ENCODE measurements at regions not wholly inside any gene's neighbourhood (a gene's known extent, or its start where the extent isn't known, plus 50 kb on each side); places are given as distances from the start of the nearest gene placed in this dataset.

DNA sequence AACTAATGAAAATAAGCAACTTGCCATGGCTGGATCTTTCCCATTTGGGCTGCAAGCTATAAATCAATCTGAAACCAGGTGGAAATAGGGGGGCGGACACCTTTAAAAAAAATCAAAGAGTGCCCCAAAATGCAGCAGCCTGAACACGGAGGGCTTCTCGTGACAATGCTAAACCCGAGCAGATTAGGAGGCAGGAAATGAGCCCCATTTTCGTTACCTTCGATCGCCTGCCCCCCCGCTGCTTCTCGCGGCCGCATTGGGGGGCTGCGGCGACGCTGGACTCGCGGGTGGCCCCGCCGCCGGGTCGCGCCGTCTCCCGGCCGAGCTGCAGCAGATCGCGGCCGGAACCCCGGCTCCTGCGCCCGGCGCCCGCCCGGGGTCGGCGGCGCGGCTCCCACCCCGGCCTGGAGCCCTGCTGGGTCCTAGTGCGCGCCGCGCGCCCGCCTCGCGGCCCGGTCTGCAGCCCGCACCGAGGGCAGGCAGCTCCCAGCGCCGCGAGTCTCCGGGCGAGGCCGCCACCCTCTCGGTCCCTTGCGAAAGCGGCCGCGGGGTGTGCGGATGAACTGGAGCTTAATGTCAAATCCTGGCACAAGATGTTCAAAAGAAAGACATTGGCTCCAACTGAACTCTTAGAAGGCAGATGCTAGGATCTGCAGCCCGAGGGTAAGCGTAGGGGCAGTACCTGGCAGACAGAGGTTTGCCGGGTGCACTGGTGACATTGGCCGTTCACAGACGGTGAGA is 201.9 kb upstream of the FOXN3 start:
- H3K79me2 ChIP-seq (ENCODE audit: control insufficient read depth, insufficient read depth, low read length, unreplicated experiment): peaks cover 32% of the 10 kb centered on the region
- no peaks in the 10 kb centered on the region for H3K36me3 ChIP-seq (ENCODE audit: insufficient read depth, low read length)
- H3K27me3 ChIP-seq (ENCODE audit: insufficient read depth, low read length): no peaks in the 10 kb centered on the region
- H2AFZ ChIP-seq (ENCODE audit: low read length, unreplicated experiment): peak overlapping the region; percentile 66
- H3K4me1 ChIP-seq (ENCODE audit: control insufficient read depth, insufficient read depth, low read length, unreplicated experiment): peaks cover 29% of the 10 kb centered on the region
- H3K27ac ChIP-seq (ENCODE audit: low read depth, low read length): peak overlapping the region; percentile 67; the same call in 1 of the 2 replicates
- H3K4me3 ChIP-seq (ENCODE audit: low read depth, low read length): peak overlapping the region; percentile 86

DNA sequence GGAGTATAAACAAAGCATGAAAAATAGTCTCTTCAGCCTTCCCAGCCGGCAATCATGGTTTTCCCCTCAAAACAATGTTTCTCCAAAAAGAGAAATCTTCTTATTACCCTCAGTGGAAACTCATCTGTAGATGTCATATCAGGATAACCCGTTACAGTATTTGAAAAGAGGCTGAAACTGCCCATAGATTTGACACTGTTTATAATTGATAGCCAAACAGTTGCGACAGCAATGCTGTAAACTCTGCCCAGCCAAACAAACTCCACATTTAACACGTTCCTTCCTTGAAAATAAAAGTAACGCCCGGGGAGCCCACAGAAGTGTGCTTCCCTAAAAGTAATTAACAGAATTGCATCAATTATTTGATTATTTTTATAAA is 201.3 kb upstream of the FOXN3 start:
- no peaks in the 10 kb centered on the region for H3K36me3 ChIP-seq (ENCODE audit: insufficient read depth, low read length)
- H3K4me3 ChIP-seq (ENCODE audit: low read depth, low read length): peak overlapping the region; percentile 86
- H3K4me1 ChIP-seq (ENCODE audit: control insufficient read depth, insufficient read depth, low read length, unreplicated experiment): peaks cover 29% of the 10 kb centered on the region
- peaks cover 36% of the 10 kb centered on the region for H3K79me2 ChIP-seq (ENCODE audit: control insufficient read depth, insufficient read depth, low read length, unreplicated experiment)
- H2AFZ ChIP-seq (ENCODE audit: low read length, unreplicated experiment): peak overlapping the region; percentile 61
- H3K27ac ChIP-seq (ENCODE audit: low read depth, low read length): peak overlapping the region; percentile 67
- H3K27me3 ChIP-seq (ENCODE audit: insufficient read depth, low read length): no peaks in the 10 kb centered on the region

DNA sequence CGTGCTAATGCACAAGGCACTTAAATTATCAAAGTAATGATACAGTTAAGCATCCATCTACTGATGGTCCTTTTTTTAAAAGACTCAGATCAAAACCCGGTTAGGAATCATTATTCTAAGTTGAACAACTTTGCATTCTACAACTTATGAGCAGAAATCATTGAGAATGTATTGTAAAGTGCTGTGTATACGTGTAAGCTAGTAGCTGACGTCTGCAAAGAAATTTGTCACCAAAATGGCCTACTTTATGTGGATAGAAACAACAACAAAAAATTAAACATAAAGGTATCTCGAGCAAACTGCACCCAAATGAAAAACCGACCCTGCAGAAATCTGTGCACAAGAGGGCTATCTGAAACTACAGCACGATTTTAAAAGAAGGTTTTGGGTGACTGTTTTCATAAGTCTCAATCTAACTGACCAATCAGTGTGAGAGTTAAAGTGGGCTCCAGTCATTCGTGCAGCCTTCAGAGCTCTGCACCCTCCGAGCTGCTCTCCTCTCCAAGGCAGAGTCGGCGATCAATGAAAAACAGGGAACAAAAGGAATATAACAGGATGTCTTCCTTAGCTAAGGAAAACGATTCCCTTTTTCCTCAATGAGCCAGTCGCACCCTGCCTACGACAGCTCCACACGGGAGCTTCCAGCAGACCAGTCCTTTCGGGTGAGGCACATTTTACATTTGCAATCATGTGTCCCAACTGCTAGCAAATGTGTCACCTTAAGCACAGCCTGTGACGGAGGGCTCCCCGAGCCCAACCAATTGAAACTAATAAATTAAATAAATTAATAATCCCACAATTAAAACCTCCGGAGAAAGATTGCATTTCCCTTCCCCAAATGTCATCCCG is 200.7 kb upstream of the FOXN3 start:
- Histone ChIP-seq H3K79me2 (ENCODE audit: control insufficient read depth, insufficient read depth, low read length, unreplicated experiment) (peaks cover 39% of the 10 kb centered on the region), H3K4me1 (ENCODE audit: control insufficient read depth, insufficient read depth, low read length, unreplicated experiment) (peaks cover 29% of the 10 kb centered on the region), H3K27ac (ENCODE audit: low read depth, low read length) (peak overlapping the region; percentile 67), H3K4me3 (ENCODE audit: low read depth, low read length) (peak overlapping the region; percentile 86), H2AFZ (ENCODE audit: low read length, unreplicated experiment) (peak overlapping the region; percentile 61), H3K36me3 (ENCODE audit: insufficient read depth, low read length) (no peaks in the 10 kb centered on the region), H3K27me3 (ENCODE audit: insufficient read depth, low read length) (no peaks in the 10 kb centered on the region)

DNA sequence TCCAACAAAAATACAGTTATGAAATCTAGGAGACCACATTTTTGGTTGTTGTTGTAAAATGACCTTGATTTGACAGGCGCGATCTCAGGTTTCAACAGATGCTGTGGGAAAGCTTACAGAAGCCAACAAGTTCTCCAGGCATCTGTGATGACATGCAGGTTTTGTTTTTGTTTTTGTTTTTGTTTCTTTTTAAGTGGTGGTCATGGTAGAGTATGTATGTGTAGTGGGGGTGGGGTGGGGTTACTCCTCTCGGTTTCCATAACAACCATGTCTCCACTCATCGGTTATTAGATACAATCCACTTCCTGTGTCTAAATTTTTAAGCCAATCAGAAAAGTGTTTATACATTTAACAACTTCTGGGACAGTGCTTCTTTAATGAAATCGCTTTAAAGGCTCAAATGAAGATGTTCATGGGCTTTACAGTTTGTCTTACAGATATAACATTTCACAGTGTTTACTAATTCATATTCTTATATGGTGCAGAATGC is 199.9 kb upstream of the FOXN3 start:
- no peaks in the 10 kb centered on the region for H3K36me3 ChIP-seq (ENCODE audit: insufficient read depth, low read length)
- peaks cover 39% of the 10 kb centered on the region for H3K79me2 ChIP-seq (ENCODE audit: control insufficient read depth, insufficient read depth, low read length, unreplicated experiment)
- peaks cover 29% of the 10 kb centered on the region for H3K4me1 ChIP-seq (ENCODE audit: control insufficient read depth, insufficient read depth, low read length, unreplicated experiment)
- peak overlapping the region; percentile 67 for H3K27ac ChIP-seq (ENCODE audit: low read depth, low read length)
- H3K4me3 ChIP-seq (ENCODE audit: low read depth, low read length): peak overlapping the region; percentile 86
- no peaks in the 10 kb centered on the region for H3K27me3 ChIP-seq (ENCODE audit: insufficient read depth, low read length)
- H2AFZ ChIP-seq (ENCODE audit: low read length, unreplicated experiment): no peak overlapping the region

DNA sequence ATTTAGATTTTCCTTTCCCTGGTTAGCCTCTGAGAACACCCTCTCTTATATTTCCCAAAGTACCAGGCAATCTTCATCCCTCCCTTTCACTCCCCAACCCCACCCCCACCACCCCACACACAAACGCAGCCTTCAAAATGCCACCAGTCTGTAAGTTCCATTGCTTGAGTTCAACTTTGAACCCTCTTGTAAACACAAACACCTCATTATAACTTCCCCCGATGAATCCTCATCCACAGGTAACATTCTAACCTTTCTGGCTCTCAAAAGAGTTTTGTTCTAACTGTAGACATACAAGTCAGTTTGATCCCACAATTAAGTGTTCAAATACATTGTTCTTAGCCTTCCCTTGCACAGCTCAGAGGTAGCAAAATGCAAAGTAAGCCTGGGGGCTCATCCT is 199.4 kb upstream of the FOXN3 start:
- peaks cover 39% of the 10 kb centered on the region for H3K79me2 ChIP-seq (ENCODE audit: control insufficient read depth, insufficient read depth, low read length, unreplicated experiment)
- peak overlapping the region; percentile 2; the same call in 1 of the 2 replicates for H3K27ac ChIP-seq (ENCODE audit: low read depth, low read length)
- H3K36me3 ChIP-seq (ENCODE audit: insufficient read depth, low read length): no peaks in the 10 kb centered on the region
- H3K4me3 ChIP-seq (ENCODE audit: low read depth, low read length): peak overlapping the region; percentile 86
- no peak overlapping the region for H2AFZ ChIP-seq (ENCODE audit: low read length, unreplicated experiment)
- peaks cover 29% of the 10 kb centered on the region for H3K4me1 ChIP-seq (ENCODE audit: control insufficient read depth, insufficient read depth, low read length, unreplicated experiment)
- H3K27me3 ChIP-seq (ENCODE audit: insufficient read depth, low read length): no peaks in the 10 kb centered on the region

DNA sequence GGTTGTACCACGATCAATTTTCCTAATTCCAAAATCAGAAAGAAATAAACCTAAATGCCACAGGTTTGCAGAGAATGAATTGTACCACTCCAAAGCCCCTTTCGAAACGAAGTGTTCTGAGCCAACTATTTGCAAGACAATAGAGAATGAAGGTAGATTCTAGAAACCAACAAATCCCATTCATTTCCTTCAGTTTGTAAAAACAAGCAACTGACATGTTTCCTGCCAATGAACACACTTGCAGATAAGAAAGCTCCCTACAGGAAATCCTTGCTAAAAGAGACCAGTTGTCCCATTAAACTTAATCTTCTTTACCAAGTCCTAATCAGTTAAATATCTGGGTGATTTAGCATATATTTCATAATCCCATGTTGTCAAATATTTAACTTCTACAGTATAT is 198.4 kb upstream of the FOXN3 start:
- Histone ChIP-seq H3K4me3 (ENCODE audit: low read depth, low read length) (no peak overlapping the region), H3K79me2 (ENCODE audit: control insufficient read depth, insufficient read depth, low read length, unreplicated experiment) (peaks cover 39% of the 10 kb centered on the region), H3K27ac (ENCODE audit: low read depth, low read length) (no peak overlapping the region)

DNA sequence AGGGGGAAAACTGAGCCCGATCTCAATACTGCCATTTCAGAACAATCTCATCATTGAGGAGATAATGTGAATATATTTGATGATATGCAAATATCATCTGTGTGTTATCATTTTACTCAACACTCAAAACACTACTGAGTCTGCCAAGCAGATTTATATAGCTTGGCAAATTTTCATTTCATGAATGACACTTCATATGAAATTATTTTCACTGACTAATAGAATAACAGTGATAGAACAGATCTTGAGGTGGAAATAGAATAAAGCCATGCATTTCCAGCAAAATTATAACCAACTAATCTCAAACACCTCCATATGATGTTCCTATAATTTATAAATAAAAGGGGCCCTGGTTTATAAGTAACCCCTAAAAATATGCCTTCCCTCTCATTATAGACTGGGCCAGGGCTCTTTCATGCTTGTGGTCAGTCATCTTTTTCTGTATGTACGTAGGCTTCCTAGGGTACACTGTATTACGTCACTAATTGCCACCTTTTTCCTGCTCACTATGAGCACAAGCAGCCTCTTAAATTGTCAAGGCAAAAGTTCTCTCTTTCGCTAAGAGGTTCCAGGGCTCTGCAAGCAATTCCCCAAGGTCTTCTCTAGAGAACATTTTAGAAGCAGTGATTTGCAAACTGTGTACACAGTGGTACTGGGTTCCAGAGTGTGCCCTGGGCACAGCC is 197.1 kb upstream of the FOXN3 start:
- no peaks in the 10 kb centered on the region for H3K27me3 ChIP-seq (ENCODE audit: insufficient read depth, low read length)
- H2AFZ ChIP-seq (ENCODE audit: low read length, unreplicated experiment): no peak overlapping the region
- H3K79me2 ChIP-seq (ENCODE audit: control insufficient read depth, insufficient read depth, low read length, unreplicated experiment): peaks cover 39% of the 10 kb centered on the region
- no peak overlapping the region for H3K4me3 ChIP-seq (ENCODE audit: low read depth, low read length)
- no peak overlapping the region for H3K27ac ChIP-seq (ENCODE audit: low read depth, low read length)
- H3K36me3 ChIP-seq (ENCODE audit: insufficient read depth, low read length): no peaks in the 10 kb centered on the region
- H3K4me1 ChIP-seq (ENCODE audit: control insufficient read depth, insufficient read depth, low read length, unreplicated experiment): peaks cover 24% of the 10 kb centered on the region

More for the DNA sequence above, 198.4 kb upstream of the FOXN3 start:
- Histone ChIP-seq H3K27me3 (ENCODE audit: insufficient read depth, low read length) (no peaks in the 10 kb centered on the region), H3K4me1 (ENCODE audit: control insufficient read depth, insufficient read depth, low read length, unreplicated experiment) (peaks cover 29% of the 10 kb centered on the region), H3K36me3 (ENCODE audit: insufficient read depth, low read length) (no peaks in the 10 kb centered on the region), H2AFZ (ENCODE audit: low read length, unreplicated experiment) (no peak overlapping the region)

DNA sequence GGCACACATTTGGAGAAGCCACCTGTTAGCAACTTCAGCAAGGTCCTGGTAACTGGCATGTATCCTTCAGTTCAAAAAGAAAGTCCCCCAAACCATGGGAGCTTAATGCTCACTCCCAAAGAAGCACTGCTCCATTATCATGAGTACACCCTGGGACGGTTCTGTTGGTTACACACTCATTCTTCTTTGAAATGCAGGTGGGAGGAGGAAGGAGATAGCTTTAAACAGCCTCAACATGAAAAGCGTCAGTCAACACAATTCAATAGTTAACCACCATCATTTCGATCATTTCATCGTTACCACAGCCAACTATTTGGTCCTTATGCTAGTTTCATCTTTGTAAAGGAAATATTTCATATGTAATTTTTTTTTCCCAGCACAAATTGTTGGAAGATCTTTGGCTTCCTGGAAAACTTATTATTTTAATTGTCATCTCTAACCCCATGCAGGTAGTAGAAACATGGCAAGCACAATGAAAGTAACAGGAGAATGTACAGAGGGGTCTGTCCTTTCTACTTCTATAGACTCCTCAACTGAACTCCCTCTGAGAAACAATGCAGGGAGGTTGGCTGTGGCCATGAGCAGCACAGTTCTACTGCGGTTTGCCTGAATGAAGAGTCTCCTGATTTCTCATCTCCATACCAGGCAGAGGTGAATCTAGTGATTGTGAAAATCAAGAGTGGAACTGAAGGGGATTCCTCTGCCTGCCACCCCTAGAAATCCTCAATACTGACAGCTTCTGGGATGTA is 196.4 kb upstream of the FOXN3 start:
- no peak overlapping the region for H2AFZ ChIP-seq (ENCODE audit: low read length, unreplicated experiment)
- no peaks in the 10 kb centered on the region for H3K36me3 ChIP-seq (ENCODE audit: insufficient read depth, low read length)
- H3K79me2 ChIP-seq (ENCODE audit: control insufficient read depth, insufficient read depth, low read length, unreplicated experiment): peaks cover 44% of the 10 kb centered on the region
- H3K4me1 ChIP-seq (ENCODE audit: control insufficient read depth, insufficient read depth, low read length, unreplicated experiment): peaks cover 24% of the 10 kb centered on the region
- H3K4me3 ChIP-seq (ENCODE audit: low read depth, low read length): no peak overlapping the region
- H3K27me3 ChIP-seq (ENCODE audit: insufficient read depth, low read length): no peaks in the 10 kb centered on the region
- no peak overlapping the region for H3K27ac ChIP-seq (ENCODE audit: low read depth, low read length)

DNA sequence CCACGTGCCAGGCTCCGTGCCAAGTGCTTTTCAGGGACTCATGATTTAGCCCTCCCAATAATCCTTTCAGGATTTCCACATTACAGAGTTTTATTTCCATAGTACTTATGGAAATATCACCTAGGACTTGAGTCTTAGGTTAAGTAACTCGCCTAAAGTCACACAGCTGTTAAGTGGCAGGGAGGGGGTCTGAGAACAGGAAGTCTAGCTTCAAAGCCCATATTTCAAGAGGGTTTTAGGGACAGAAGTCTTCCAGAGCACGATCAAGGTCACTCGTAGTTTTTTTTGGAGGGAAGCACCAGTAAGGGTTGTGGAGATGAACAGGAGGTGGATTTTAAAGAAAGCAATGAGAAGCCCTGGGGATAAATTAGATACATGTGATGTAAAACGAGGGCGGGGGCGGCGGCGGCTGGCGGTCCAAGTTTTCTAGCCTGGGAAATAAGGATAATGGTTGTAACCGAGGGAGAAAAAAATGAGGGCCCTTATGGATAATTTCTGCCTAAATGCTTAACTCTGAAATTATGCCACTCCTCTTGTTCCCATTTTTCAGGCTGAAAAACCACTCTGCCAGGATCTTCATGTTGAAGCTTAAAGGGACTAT is 192.6 kb upstream of the FOXN3 start:
- Histone ChIP-seq H3K4me1 (ENCODE audit: control insufficient read depth, insufficient read depth, low read length, unreplicated experiment) (peaks cover 5% of the 10 kb centered on the region), H3K27ac (ENCODE audit: low read depth, low read length) (no peak overlapping the region), H3K79me2 (ENCODE audit: control insufficient read depth, insufficient read depth, low read length, unreplicated experiment) (peaks cover 16% of the 10 kb centered on the region)

DNA sequence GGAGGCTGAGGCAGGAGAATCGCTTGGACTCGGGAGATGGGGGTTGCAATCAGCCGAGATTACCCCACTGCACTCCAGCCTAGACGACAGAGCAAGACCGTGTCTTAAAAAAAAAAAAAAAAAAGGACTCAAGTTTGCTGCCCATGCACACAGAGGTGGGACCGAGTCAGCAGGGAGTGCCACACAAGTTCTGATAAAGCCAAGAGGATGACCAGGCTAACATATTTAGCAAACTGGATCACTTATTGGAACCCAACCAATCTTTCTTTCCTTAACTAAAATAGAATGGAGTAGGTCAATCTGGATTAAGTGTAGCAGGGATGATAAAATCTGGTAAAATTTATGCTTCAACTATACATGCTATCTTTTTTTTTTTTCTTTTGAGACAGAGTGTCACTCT is 190.4 kb upstream of the FOXN3 start:
- Histone ChIP-seq H3K79me2 (ENCODE audit: control insufficient read depth, insufficient read depth, low read length, unreplicated experiment) (peaks cover 15% of the 10 kb centered on the region), H3K27me3 (ENCODE audit: insufficient read depth, low read length) (no peaks in the 10 kb centered on the region), H2AFZ (ENCODE audit: low read length, unreplicated experiment) (no peak overlapping the region), H3K4me1 (ENCODE audit: control insufficient read depth, insufficient read depth, low read length, unreplicated experiment) (no peaks in the 10 kb centered on the region), H3K27ac (ENCODE audit: low read depth, low read length) (no peak overlapping the region), H3K36me3 (ENCODE audit: insufficient read depth, low read length) (no peaks in the 10 kb centered on the region), H3K4me3 (ENCODE audit: low read depth, low read length) (no peak overlapping the region)

More for the DNA sequence above, 192.6 kb upstream of the FOXN3 start:
- Histone ChIP-seq H3K36me3 (ENCODE audit: insufficient read depth, low read length) (no peaks in the 10 kb centered on the region), H3K27me3 (ENCODE audit: insufficient read depth, low read length) (no peaks in the 10 kb centered on the region), H2AFZ (ENCODE audit: low read length, unreplicated experiment) (no peak overlapping the region), H3K4me3 (ENCODE audit: low read depth, low read length) (no peak overlapping the region)

All from ACC112 (cell line).